OCI-LY7 (cell line): ENCODE measurements at regions not wholly inside any gene's neighbourhood (a gene's known extent, or its start where the extent isn't known, plus 50 kb on each side); places are given as distances from the start of the nearest gene placed in this dataset.

Experiments used
- BruUV-seq: library from RNA; stranded (reverse); fragments of 400-500 nt; replicated peaks from 2 replicates; lab custom pipeline; 2021; lab: Mats Ljungman, UMichigan
- CTCF ChIA-PET: fragments of 300-600 bp; sonication (Branson Sonifier 250); formaldehyde crosslinking; loops from one replicate; lab custom pipeline; 2022; ENCODE audit warnings: antibody characterized with exemption; ENCODE audit not compliant: unreplicated experiment; lab: Charles Lee
- POLR2A ChIA-PET: fragments of 300-600 bp; sonication (Branson Sonifier 250); formaldehyde crosslinking; loops from one replicate; lab custom pipeline; 2022; ENCODE audit warnings: antibody characterized with exemption; lab: Charles Lee
- DNase-seq: peaks from one replicate; pipeline ENCODE4 v3.0.0-alpha.2; 2015; ENCODE audit warnings: low spot score
- H2AFZ ChIP-seq: fragments of 200-600 bp; sonication (generic), shearing (Covaris generic); 2 replicates; pipeline ENCODE4 v1.6.1; 2014; ENCODE audit warnings: mild to moderate bottlenecking, antibody characterized with exemption, low read length, moderate library complexity
- H3K27ac ChIP-seq: fragments of 200-600 bp; sonication (generic); 2 replicates; pipeline ENCODE4 v1.5.1; 2014; ENCODE audit warnings: mixed run types, low read depth, mild to moderate bottlenecking, moderate library complexity, low read length, inconsistent platforms; ENCODE audit not compliant: poor library complexity, severe bottlenecking
- H3K36me3 ChIP-seq: fragments of 200-600 bp; sonication (generic); 2 replicates; pipeline ENCODE4 v1.6.1; 2014; ENCODE audit warnings: mild to moderate bottlenecking, antibody characterized with exemption, low read length, moderate library complexity, mixed read lengths; ENCODE audit not compliant: insufficient read depth
- H3K4me1 ChIP-seq: fragments of 200-600 bp; sonication (generic); 2 replicates; pipeline ENCODE4 v1.5.1; 2014; ENCODE audit warnings: mild to moderate bottlenecking, low read length; ENCODE audit not compliant: insufficient read depth, poor library complexity, severe bottlenecking
- H3K4me2 ChIP-seq: fragments of 200-600 bp; sonication (generic); 2 replicates; pipeline ENCODE4 v1.6.1; 2014; ENCODE audit warnings: mild to moderate bottlenecking, low read length
- H3K4me3 ChIP-seq: fragments of 200-600 bp; sonication (generic); 2 replicates; pipeline ENCODE4 v1.5.1; 2014; ENCODE audit warnings: mild to moderate bottlenecking, low read depth, low read length; ENCODE audit not compliant: poor library complexity, severe bottlenecking
- H3K79me2 ChIP-seq: fragments of 200-600 bp; sonication (generic); 2 replicates; pipeline ENCODE4 v1.6.1; 2016; ENCODE audit warnings: low read depth, mild to moderate bottlenecking, low read length, moderate library complexity, mixed read lengths; ENCODE audit not compliant: insufficient read depth
- H3K9me2 ChIP-seq: fragments of 200-600 bp; sonication (generic); 2 replicates; pipeline ENCODE4 v1.6.1; 2016; ENCODE audit warnings: mild to moderate bottlenecking, low read length, mixed read lengths; ENCODE audit not compliant: insufficient read depth
- H3K9me3 ChIP-seq: fragments of 200-600 bp; sonication (generic); 2 replicates; pipeline ENCODE4 v1.6.1; 2014; ENCODE audit warnings: mild to moderate bottlenecking, mixed run types, low read length, mixed read lengths
- H4K20me1 ChIP-seq: fragments of 200-600 bp; sonication (generic); 2 replicates; pipeline ENCODE4 v1.6.1; 2014; ENCODE audit warnings: mild to moderate bottlenecking, antibody characterized with exemption, low read length, moderate library complexity, mixed read lengths; ENCODE audit not compliant: insufficient read depth
- EZH2phosphoT487 ChIP-seq: fragments of 200-600 bp; sonication (generic); IDR thresholded peaks from 2 replicates; pipeline ENCODE4 v1.6.1; 2018; ENCODE audit warnings: low read depth, borderline replicate concordance, mild to moderate bottlenecking, mixed run types, antibody characterized with exemption, low read length, moderate library complexity, mixed read lengths
- intact Hi-C: fragments of 100-400 bp; cut with micrococcal nuclease; formaldehyde crosslinking; loops from one replicate; pipeline ENCODE4 v1.10.0; 2022; ENCODE audit not compliant: unreplicated experiment
- TF ChIP-seq, protein P1 (sequence below): fragments of 200-600 bp; sonication (generic); conservative IDR thresholded peaks from 2 replicates; pipeline ENCODE4 v1.5.1; 2014; ENCODE audit warnings: mild to moderate bottlenecking, antibody characterized with exemption, low read length, moderate library complexity, mixed read lengths

- Histone ChIP-seq H2AFZ (peak overlapping the region; percentile 70; the same call in 1 of the 2 replicates), H3K27ac (peak overlapping the region; percentile 61), H4K20me1 (no peaks in the 10 kb centered on the region), H3K9me3 (no peaks in the 10 kb centered on the region), H3K36me3 (no peaks in the 10 kb centered on the region), H3K79me2 (no peaks in the 10 kb centered on the region), H3K4me3 (peak overlapping the region; percentile 9), H3K4me2 (peak overlapping the region; percentile 58), H3K9me2 (no peaks in the 10 kb centered on the region), H3K4me1 (peaks cover 35% of the 10 kb centered on the region)
- ChIA-PET POLR2A (interaction anchor here (0.5 to 1.2 kb wide), 5 partner anchors 10 to 242 kb away, joined by 3 to 4 read pairs (median 3); no protein-coding TSS in a partner anchor), CTCF (interaction anchor here (0.6 kb wide), 2 partner anchors 11 to 176 kb away, joined by 3 read pairs; no protein-coding TSS in a partner anchor)
- intact Hi-C loops: no loop called here
- DNase-seq: peak; percentile 81
- BruUV-seq: no TSS peak
- TF ChIP-seq, protein P1, sequence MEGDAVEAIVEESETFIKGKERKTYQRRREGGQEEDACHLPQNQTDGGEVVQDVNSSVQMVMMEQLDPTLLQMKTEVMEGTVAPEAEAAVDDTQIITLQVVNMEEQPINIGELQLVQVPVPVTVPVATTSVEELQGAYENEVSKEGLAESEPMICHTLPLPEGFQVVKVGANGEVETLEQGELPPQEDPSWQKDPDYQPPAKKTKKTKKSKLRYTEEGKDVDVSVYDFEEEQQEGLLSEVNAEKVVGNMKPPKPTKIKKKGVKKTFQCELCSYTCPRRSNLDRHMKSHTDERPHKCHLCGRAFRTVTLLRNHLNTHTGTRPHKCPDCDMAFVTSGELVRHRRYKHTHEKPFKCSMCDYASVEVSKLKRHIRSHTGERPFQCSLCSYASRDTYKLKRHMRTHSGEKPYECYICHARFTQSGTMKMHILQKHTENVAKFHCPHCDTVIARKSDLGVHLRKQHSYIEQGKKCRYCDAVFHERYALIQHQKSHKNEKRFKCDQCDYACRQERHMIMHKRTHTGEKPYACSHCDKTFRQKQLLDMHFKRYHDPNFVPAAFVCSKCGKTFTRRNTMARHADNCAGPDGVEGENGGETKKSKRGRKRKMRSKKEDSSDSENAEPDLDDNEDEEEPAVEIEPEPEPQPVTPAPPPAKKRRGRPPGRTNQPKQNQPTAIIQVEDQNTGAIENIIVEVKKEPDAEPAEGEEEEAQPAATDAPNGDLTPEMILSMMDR: no peak
- no peak for TF ChIP-seq EZH2phosphoT487
These were observed 50.5 kb upstream of the GCM1 start for GRCh38 chr6:53199156-53199555.
